ENCODE measurements at regions not wholly inside any gene's neighbourhood (a gene's known extent, or its start where the extent isn't known, plus 50 kb on each side); places are given as distances from the start of the nearest gene placed in this dataset.

DNA sequence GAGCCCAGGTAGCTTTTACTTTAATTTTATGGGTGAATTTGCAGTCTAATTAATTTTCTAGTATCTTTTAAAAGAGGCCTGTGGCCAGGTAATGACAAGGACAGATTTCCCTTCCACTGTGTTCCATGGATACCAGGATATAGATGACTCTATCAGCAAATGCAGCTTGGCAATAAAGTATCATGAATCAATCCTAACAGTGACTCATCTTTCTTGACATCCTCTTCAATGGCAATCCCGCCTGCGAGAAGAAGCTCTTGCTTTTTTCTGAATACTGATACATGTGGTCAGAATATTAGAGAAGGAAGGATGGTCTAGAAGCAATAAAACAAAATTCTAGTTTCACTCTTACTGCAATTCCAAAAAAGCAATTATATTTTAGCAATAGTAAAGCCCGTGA lies 267.8 kb downstream of the DTHD1 start:
- Mint-ChIP-seq H3K4me3 (ENCODE audit: low read depth, unreplicated experiment) (no peak overlapping the region), H3K9me3 (ENCODE audit: low read depth, unreplicated experiment) (no peaks in the 10 kb centered on the region), H3K27me3 (ENCODE audit: unreplicated experiment) (no peaks in the 10 kb centered on the region), H3K4me1 (ENCODE audit: low read depth, unreplicated experiment) (no peaks in the 10 kb centered on the region), H3K27ac (ENCODE audit: unreplicated experiment) (no peak overlapping the region), H3K36me3 (ENCODE audit: insufficient read depth, unreplicated experiment) (no peaks in the 10 kb centered on the region)
- TF ChIP-seq, protein P1, sequence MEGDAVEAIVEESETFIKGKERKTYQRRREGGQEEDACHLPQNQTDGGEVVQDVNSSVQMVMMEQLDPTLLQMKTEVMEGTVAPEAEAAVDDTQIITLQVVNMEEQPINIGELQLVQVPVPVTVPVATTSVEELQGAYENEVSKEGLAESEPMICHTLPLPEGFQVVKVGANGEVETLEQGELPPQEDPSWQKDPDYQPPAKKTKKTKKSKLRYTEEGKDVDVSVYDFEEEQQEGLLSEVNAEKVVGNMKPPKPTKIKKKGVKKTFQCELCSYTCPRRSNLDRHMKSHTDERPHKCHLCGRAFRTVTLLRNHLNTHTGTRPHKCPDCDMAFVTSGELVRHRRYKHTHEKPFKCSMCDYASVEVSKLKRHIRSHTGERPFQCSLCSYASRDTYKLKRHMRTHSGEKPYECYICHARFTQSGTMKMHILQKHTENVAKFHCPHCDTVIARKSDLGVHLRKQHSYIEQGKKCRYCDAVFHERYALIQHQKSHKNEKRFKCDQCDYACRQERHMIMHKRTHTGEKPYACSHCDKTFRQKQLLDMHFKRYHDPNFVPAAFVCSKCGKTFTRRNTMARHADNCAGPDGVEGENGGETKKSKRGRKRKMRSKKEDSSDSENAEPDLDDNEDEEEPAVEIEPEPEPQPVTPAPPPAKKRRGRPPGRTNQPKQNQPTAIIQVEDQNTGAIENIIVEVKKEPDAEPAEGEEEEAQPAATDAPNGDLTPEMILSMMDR (IDR thresholded peaks at IDR 0.05; ENCODE audit: unreplicated experiment), result no peak
- CTCF ChIA-PET, result no interaction called here
- intact Hi-C loops (cut with micrococcal nuclease; ENCODE audit: unreplicated experiment), result no loop called here
- BruUV-seq (replicated peaks), result no TSS peak
- DNase-seq, result no peak

DNA sequence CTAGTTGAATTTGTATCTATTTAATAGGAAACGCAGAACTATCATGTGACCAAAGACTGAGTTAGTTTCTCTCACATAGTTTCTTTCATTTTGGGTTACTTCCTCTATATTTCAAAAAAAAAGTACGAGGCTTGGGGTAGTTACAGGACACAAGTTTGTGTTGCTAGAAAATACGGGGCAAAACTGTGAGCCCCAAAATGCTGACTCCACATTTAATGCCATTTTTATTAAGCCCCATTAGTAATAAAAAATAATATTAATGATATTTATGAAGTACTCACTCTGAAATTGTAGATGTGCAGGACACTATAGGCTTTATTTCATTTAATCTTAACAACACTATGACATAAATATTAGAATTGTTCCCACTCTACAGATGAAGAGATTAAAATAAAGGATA lies 268.6 kb downstream of the DTHD1 start:
- BruUV-seq (replicated peaks), result no TSS peak
- Mint-ChIP-seq H3K9me3 (ENCODE audit: low read depth, unreplicated experiment) (no peaks in the 10 kb centered on the region), H3K4me1 (ENCODE audit: low read depth, unreplicated experiment) (no peaks in the 10 kb centered on the region), H3K4me3 (ENCODE audit: low read depth, unreplicated experiment) (no peak overlapping the region), H3K27me3 (ENCODE audit: unreplicated experiment) (no peaks in the 10 kb centered on the region), H3K36me3 (ENCODE audit: insufficient read depth, unreplicated experiment) (no peaks in the 10 kb centered on the region), H3K27ac (ENCODE audit: unreplicated experiment) (no peak overlapping the region)
- intact Hi-C loops (cut with micrococcal nuclease; ENCODE audit: unreplicated experiment), result no loop called here
- TF ChIP-seq, protein P1 (IDR thresholded peaks at IDR 0.05; ENCODE audit: unreplicated experiment), result no peak
- CTCF ChIA-PET, result no interaction called here
- DNase-seq, result no peak

DNA sequence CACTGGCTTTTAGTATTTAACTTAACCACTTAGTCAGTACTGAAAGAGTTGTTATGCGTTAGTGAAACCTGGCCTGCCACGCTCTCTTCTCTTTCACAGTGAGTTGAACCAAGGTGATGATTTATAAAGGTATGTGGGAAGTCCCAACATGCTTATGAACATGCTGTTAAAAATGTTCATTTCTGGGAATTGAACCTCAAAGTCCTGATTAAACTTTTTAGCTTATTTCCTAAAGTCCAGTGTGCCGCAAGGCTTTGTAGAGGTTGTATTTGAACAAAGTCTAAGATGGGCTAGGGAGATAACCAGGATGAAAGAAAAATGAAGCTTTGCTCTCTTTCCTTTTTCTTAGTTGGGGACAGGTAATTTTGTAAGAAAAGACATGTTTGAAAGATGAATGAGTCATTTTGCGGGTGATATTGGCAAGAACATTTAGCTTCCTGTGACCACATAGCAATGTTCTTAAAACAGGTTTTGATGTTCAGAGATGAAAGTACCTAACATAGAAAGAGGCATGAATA lies 270.3 kb downstream of the DTHD1 start:
- no TSS peak for BruUV-seq (replicated peaks)
- no peak overlapping the region for H3K27ac Mint-ChIP-seq (ENCODE audit: unreplicated experiment)
- CTCF ChIA-PET, result no interaction called here

DNA sequence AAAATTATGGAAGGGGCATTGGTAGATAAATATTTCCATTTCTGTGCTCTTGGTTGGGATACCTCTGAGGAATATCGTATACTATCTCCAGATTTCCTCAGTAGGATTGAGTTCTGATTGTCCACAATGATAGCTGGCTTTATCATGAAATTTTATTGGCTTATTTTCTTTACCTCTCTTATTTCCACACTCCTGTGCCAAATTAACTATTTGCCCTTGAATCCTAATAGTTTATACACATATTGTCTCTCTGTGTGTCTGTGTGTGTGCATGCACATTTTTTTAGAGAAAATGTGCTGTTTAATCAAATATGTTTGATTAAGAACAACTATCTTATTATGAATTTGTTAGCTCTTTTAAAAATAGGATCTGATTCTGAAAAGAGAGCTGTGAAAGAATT lies 271.6 kb downstream of the DTHD1 start:
- no peak for DNase-seq
- BruUV-seq (replicated peaks), result no TSS peak
- H3K27ac Mint-ChIP-seq (ENCODE audit: unreplicated experiment), result no peak overlapping the region
- H3K4me1 Mint-ChIP-seq (ENCODE audit: low read depth, unreplicated experiment), result no peaks in the 10 kb centered on the region
- no peak overlapping the region for H3K4me3 Mint-ChIP-seq (ENCODE audit: low read depth, unreplicated experiment)
- TF ChIP-seq, protein P1 (IDR thresholded peaks at IDR 0.05; ENCODE audit: unreplicated experiment), result no peak
- no peaks in the 10 kb centered on the region for H3K9me3 Mint-ChIP-seq (ENCODE audit: low read depth, unreplicated experiment)
- no peaks in the 10 kb centered on the region for H3K27me3 Mint-ChIP-seq (ENCODE audit: unreplicated experiment)
- intact Hi-C loops (cut with micrococcal nuclease; ENCODE audit: unreplicated experiment), result no loop called here
- CTCF ChIA-PET, result no interaction called here
- no peaks in the 10 kb centered on the region for H3K36me3 Mint-ChIP-seq (ENCODE audit: insufficient read depth, unreplicated experiment)

More for the DNA sequence above, 270.3 kb downstream of the DTHD1 start:
- no peaks in the 10 kb centered on the region for H3K4me1 Mint-ChIP-seq (ENCODE audit: low read depth, unreplicated experiment)
- no peaks in the 10 kb centered on the region for H3K36me3 Mint-ChIP-seq (ENCODE audit: insufficient read depth, unreplicated experiment)
- TF ChIP-seq, protein P1 (IDR thresholded peaks at IDR 0.05; ENCODE audit: unreplicated experiment), result no peak
- no peak overlapping the region for H3K4me3 Mint-ChIP-seq (ENCODE audit: low read depth, unreplicated experiment)
- H3K9me3 Mint-ChIP-seq (ENCODE audit: low read depth, unreplicated experiment), result no peaks in the 10 kb centered on the region
- no peak for DNase-seq
- intact Hi-C loops (cut with micrococcal nuclease; ENCODE audit: unreplicated experiment), result no loop called here
- no peaks in the 10 kb centered on the region for H3K27me3 Mint-ChIP-seq (ENCODE audit: unreplicated experiment)

Measured in Calu3 (cell line).